Suprapubic skin (tissue), 3 donors: ENCODE measurements at regions not wholly inside any gene's neighbourhood (a gene's known extent, or its start where the extent isn't known, plus 50 kb on each side); places are given as distances from the start of the nearest gene placed in this dataset.

Experiments used
- POLR2AphosphoS5 ChIP-seq, 3 donors: sonication (generic); formaldehyde crosslinking; IDR thresholded peaks; one replicate each; pipeline ENCODE4 v1.6.1; 2017; ENCODE audit warnings: antibody characterized with exemption in 3 of 3
- TF ChIP-seq, protein P1 (sequence below), 2 donors: fragments of 200-600 bp in 1 of 2; fragments of 450-650 bp in 1 of 2; sonication (generic) in 1 of 2; IDR thresholded peaks; one replicate each; pipeline ENCODE4 v1.5.1; 2016 to 2019; ENCODE audit warnings: antibody characterized with exemption in 2 of 2, mild to moderate bottlenecking in 1 of 2, moderate library complexity in 1 of 2

GRCh38 chr22:47304191-47304831 is 541.9 kb downstream of the TBC1D22A start:
- no peak for TF ChIP-seq POLR2AphosphoS5 (IDR thresholded peaks at IDR 0.05)
- TF ChIP-seq, protein P1, sequence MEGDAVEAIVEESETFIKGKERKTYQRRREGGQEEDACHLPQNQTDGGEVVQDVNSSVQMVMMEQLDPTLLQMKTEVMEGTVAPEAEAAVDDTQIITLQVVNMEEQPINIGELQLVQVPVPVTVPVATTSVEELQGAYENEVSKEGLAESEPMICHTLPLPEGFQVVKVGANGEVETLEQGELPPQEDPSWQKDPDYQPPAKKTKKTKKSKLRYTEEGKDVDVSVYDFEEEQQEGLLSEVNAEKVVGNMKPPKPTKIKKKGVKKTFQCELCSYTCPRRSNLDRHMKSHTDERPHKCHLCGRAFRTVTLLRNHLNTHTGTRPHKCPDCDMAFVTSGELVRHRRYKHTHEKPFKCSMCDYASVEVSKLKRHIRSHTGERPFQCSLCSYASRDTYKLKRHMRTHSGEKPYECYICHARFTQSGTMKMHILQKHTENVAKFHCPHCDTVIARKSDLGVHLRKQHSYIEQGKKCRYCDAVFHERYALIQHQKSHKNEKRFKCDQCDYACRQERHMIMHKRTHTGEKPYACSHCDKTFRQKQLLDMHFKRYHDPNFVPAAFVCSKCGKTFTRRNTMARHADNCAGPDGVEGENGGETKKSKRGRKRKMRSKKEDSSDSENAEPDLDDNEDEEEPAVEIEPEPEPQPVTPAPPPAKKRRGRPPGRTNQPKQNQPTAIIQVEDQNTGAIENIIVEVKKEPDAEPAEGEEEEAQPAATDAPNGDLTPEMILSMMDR (IDR thresholded peaks at IDR 0.05): no peak
